Neural progenitor cell (in vitro differentiated cells): ENCODE measurements at regions not wholly inside any gene's neighbourhood (a gene's known extent, or its start where the extent isn't known, plus 50 kb on each side); places are given as distances from the start of the nearest gene placed in this dataset.

Source experiments
- CTCF ChIP-seq: fragments of 200-600 bp; sonication (generic); IDR thresholded peaks from 2 replicates; pipeline ENCODE4 v1.5.1; 2017; ENCODE audit warnings: antibody characterized with exemption, mild to moderate bottlenecking
- EZH2 ChIP-seq: fragments of 200-600 bp; sonication (generic); IDR thresholded peaks from 2 replicates; pipeline ENCODE4 v1.6.1; 2017; ENCODE audit warnings: antibody characterized with exemption, mild to moderate bottlenecking, moderate library complexity

GRCh38 chr3:176661432-176661964 lies 535.8 kb downstream of the TBL1XR1 start:
- TF ChIP-seq EZH2 (no peak), CTCF (no peak)
